Left hindlimb (tissue), 1 donor: ENCODE measurements at regions not wholly inside any gene's neighbourhood (a gene's known extent, or its start where the extent isn't known, plus 50 kb on each side); places are given as distances from the start of the nearest gene placed in this dataset.

Experiments used
- DNase-seq: peaks from one replicate; pipeline ENCODE4 v3.0.0-alpha.2; 2018

DNA sequence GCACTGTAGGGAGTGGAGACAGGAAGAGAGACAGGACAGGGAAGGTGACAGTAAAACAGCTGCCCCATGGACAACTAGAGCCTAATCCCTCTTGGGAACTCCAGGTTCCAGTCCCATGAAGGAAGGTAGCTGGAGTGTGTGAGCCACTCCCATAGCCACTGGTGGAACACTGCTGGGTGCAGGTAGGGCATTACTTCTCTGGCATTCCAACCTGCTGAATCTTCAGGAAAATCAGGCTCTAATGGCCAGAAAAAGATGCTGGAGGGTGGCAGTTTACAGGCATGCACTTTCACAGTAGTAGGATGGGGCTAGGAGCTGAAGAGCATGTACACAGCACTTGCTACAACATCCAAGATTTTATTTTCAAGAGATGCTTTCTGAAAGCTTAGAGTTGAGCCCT lies 259.4 kb downstream of the AUH start:
- no peak for DNase-seq

DNA sequence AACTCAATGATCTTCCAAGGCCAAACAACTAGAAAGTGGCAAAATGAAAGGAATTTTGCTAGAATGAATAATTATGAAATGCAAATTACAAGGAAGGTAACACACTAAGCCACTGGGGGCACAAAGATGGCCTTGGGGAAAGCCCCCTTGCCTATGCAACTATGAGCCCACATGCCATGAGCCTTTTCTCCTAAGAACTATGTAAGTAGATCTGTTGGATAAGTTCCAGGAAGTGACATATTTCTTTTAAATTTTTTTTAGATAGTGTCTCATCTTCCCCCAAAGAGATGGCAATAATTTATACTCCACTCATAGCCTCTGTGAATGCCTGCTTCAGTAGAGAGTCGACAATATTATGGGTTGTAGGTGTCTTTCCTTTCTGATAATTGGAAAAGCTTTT lies 257.8 kb downstream of the AUH start:
- no peak for DNase-seq

DNA sequence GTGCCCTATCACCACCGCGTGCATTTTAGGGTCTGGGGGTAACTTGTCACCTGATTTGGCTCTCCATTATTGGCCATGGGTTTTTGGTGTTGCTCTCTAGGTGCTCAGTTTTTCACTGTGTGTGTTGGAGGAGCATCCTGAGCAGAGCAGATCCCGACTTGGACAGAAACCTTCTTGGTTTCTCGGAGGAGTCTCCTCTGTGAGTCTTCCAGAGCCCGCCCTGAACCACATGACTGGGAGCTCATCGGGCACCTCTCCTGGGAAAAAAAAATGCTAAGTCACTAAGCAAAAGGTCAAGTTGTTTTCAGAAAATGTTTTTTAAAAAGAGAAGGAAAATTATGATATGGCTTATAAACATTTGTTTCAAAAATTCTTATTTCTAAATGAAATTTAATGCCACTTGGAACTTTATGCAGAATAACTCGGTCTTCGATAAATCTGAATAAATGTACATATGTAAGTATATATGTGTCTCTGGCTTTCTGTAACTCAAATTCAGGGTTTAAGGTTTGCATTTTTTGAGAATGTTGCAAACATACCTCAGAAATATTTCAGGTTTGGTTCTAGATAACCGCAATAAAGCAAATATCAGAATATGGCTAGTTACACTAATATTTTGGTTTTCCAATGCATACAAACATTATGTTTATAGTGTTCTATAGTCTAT lies 255.2 kb downstream of the AUH start:
- no peak for DNase-seq

DNA sequence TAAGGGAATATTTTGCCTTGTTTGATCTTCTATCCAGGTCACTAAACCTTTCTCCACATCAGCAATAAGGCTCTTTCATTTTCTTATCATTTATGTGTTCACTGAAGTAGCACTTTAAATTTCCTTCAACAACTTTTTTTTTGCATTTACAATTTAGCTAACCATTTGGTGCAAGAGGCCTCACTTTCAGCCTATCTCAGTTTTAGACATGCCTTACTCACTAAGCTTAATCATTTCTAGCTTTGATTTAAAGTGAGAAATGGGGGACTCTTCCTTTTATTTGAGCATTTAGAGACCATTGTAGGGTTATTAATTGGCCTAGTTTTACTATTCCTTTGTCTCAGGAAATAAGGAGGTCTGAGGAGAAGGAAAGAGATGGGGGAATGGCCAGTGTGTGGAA lies 250.5 kb downstream of the AUH start:
- no peak for DNase-seq

DNA sequence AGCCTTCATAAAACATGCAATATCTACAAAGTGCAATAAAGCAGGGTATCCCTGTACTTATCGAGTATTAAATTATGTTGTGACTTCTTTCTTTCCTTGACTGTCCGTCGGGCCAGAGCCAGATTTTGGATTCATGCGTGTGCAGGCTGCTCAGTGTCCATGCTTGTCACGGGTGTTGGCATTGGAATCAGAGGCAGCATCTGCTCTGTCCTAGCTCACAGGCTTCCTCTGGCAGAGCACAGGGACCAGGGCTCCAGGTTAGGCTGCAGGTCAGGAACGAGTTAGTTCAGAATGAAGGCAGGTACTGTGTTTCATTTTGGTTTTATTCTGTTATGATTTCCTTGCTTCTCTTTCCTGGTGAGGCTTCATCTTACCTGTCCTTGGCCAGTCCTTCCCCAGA lies 249.8 kb downstream of the AUH start:
- no peak for DNase-seq

DNA sequence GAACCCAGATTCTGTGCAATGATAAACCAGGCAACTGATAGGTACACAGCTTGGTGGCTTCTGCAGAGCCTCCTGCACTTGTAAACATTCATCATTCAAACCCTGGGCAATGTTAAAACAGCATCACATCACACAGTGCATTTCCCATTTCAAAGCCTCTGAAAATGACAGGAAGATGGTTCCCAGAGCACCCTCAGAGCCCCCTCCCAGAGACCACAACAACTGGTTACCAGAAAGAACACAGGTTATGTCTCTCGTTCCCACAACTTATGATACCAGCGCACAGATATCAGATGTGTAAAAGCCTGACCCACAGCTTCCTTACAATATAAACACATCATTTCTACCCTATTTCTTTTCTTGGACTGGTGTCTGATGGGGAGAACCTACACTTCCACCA lies 248.7 kb downstream of the AUH start:
- DNase-seq: no peak

DNA sequence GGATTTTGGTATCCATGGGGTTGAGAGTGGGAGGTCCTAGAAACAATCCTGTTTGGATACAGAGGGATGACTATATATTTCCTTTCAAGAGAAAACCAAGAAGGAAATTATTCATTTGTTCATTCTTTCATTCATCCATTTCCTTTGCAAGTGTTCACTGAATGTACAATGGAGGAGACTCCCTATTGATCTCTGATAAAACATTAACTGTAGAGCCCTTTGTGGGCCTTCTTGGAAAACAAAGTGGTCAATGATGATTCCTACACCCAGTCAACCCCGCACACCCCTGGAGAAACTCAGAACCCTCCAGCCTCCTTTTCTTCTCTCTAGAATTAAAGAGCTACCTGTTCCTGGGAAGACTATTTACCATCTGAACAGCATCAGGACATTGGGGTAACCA lies 247.3 kb downstream of the AUH start:
- DNase-seq: no peak

DNA sequence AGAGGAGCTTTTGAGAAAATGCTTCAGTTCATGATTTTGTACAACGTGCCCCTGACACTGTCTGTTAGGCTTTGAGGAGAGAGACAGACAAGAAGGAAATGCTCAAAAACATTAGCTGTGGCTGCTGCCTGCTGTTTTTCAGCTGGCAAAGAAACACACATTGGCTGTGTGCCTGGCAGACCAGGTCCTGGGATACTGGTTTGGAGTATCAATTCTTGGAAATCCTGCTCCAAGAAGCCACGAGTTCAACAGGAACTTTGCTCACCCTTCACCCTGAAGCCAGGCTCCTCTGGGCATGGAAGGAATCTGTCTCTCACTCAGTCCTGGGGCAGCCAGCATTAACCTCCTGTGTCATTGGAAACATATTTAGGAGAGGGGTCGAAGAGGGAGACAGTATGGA lies 245.5 kb downstream of the AUH start:
- no peak for DNase-seq

DNA sequence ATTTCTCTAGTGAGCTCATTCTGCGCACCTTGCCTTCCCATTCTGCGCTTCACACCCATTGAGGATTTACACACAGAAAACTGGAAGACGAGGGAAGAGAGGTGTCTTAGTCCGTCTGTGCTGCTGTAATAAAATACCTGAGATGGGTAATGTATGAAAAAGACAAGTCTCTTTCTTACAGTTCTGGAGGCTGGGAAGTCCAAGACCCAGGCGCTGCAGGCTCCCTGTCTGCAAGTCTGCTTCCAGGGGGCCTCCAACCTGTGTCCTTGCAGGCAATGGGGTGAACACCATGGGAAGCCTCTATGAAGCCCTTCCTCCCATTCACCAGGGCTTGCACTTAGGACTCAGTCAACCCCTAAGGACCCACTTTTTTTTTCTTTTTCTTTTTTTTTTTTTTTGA lies 245.0 kb downstream of the AUH start:
- DNase-seq: no peak

DNA sequence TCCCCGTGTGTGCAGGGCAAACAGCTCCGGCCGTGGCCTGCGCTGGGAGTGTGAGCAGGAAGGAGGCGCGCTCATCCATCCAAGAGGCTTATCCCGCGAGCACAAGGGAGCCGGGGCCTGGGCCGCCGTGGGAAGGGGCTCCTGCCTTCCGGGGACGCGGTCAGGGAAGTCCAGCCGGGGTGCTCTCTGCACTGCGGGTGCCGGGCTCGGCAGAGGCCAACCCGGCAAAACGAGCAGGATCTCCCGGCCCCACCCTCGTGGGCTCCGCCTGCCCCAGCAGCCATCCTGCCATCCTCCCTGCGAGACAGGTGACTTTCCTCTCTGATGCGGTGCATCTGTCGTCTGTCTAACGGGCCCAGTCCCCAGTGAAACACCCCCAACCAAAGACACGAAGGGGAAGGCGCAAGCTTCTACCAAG lies 244.2 kb downstream of the AUH start:
- no peak for DNase-seq

DNA sequence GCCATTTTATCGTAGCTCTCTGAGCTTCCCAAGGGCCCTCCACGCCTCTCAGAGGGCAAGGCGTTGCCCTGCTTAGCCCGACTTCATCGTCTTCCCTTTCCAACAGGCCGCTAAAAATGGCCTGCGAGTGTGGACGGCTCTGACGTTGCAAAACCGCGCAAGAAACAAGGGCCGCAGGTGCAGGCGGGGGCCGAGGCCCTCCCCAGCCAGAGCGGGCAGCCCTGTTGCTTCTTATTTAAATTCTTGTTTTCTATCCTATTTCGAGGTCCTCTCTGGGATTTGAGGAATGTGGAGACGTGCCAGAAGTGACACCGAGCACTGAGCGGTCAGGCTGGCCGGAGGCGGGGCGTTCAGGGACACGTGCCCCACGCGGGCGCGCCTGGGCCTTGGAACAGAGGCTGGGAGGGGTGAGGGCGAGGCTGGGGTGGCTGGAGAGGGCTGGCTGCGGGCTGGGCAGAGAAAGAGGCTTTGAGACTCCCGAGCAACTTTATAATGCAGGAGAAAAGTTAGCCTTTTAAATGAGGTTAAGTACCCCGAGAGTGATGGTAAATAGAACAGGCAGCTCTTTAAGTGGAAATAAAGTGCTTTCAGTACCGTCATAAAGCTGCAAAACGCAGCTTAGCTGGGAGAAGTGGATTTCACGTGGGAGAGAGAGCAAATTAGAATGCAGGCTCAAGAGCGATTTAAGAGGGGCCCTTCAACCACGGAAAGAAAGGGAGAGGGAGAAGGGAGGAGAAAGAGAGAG lies 243.6 kb downstream of the AUH start:
- DNase-seq: peak; percentile 87

DNA sequence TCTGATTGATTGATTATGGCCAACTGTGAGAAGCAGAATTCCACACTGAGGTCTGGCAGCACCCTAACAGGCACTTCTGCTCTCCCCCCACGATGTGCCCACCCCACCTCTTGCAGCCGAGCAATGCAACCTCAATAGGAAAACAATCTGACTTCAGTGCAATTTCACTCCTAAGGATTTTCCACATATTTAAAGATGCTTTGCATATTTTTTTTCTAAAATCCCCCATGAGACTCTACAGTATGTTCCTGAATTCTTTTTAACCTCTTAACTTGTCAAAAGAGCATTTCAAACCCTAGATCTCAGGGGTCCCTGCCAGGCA lies 243.1 kb downstream of the AUH start:
- DNase-seq: no peak

DNA sequence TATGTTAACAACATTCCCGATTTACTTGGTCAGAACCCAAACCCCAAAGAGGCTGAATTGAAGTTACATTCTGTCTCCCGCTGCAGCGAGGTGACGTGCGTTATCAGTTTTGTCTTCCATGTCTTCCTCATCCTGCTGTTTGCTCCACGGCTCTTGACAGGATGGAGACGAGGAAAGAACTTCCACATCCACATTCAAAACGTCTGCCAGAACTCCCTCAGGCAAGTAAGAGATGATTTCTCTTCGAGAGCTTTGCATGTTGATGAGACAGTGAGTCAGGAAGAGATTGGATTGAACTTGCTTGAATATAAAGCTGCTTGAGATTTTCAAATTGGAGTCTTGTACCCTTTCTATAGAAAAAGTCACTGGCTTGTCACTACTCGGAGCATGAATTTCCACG lies 242.6 kb downstream of the AUH start:
- DNase-seq: no peak

DNA sequence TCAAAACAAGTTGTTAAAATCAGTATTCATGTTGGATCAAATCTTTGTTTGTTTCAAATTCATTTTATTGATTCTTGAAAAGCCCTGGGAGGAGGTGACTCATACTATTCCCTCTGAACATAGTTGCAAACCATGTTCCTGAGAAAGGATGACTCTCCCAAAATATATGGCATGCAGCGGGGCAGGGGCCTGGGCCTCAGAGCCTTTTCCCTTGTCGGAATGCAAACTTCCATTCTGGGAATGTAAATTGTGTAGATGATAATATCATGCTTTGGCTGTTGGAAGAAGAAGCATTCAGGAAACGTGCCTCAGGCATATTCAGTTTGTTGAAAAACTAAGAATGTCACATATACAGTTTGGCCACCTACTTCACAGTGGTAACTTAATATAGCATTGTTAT lies 242.0 kb downstream of the AUH start:
- no peak for DNase-seq

DNA sequence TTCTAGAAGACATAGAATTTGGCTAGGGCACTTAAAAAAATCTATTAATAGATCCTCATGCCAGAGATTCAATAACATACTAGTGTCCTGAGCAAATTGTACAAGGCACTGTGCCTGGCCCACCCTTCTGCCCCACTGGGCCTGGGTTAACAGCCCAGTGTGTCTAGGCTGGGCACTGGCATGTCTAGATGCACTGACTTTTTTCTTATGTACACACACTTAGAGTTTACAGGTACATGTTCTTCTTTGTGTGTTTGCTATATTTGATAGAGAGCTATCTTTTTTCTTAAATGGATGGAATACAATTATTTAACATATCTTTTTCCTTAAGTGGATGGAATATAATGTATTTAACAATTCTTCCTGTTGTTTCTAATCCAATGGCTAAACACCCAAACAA lies 241.5 kb downstream of the AUH start:
- DNase-seq: no peak

DNA sequence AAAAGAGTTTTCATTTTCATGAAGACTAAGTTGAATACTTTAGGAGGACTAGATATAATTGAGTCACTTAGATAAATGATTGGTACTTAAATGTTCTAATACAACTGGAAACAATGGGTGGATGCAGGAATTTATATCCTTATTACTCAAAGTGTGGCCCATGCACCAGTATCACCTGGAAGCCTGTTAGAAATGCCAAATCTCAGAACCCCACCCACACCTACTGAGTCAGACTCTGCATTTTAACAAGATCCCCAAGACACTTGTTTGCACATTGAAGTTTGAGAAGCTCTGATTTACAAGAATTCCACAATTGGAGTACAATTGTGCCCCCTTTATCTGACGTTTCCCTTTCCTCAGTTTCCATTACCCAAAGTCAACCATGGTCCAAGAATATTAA lies 239.0 kb downstream of the AUH start:
- DNase-seq: no peak

DNA sequence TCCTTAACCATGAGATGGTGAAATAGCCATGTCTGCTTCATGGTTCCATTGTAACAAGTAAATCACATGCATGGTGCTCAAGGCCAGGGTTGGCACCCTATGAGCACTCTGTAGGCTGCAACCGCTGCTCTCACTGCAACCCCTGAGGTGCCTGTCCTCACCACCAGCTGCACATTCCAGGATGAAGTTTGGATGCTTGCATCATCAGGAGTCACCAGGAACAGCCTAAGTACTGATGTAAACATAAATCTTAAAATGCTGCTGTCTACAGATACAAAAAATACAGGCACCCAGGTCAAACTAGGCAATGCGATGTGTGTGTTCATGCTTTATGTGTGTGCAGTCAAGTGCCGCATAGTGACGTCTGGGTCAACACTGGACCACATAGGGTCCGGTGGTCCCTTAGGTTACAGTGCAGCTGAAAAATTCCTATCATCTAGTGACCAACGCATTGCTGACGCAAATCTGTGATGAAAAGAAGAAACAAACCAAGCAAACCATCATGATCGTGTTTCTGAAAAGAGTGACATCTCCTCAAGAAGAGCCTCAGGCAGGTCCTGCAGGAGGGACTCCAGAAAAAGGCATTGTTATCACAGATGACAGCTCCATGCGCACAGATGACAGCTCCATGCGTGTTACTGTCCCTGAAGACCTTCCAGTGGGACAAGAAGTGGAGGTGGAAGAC lies 234.8 kb downstream of the AUH start:
- DNase-seq: no peak

DNA sequence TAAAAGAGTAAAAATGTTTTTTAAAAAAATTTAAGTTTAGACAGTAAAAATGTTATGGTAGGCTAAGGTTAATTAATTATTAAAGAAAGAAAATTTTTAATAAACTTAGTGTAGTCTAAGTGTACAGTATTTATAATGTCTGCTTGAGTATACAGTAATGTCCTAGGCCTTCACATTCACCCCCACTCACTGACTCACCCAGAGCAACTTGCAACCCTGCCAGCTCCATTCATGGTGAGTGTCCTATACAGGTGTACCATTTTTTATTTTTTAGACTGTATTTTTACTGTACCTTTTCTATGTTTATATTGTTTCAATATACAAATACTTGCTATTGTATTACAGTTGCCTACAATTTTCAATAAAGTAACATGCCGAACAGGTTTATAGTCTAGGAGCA lies 234.1 kb downstream of the AUH start:
- DNase-seq: no peak

DNA sequence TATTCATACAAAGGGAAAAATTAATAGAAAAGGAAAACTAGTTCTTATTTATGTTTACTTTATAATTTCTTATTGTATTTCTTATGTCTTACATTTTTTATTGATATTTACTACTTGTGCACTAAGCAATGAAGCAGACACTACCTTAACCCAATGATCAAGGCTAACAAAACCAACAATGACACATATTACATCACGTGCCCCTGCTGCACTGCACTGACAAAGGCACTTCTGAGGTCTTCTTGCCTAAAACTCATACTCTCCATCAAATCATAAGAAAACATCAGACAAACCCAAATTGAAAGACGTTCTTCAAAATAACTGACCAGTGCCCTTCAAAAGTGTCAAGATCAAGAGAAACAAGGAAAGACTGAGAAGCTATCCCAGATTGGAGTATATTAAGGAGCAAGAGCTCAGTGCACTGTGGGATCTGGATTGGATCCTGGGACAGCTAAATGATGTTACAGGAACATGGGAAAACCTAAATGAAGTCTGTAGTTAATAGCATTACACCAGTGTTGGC lies 230.9 kb downstream of the AUH start:
- no peak for DNase-seq

DNA sequence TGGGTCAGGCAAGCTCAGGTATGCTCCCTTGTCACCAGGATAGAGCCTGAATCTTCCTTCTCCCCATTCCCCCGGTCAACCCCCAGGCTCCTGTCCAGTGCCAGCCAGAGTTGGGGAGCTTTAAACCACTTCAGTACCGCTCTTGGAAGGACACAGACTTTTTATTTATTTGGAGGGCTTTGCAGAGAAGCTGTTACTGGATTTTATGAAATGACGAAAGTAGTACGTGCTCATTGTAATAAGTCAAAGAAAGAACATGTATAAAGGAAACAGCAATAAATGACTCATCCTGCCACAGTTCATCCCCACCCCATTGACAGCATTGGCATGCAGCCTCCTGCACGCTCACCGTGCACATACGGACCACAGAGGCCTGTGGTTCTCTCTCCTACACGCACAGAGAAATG lies 230.3 kb downstream of the AUH start:
- DNase-seq: no peak

DNA sequence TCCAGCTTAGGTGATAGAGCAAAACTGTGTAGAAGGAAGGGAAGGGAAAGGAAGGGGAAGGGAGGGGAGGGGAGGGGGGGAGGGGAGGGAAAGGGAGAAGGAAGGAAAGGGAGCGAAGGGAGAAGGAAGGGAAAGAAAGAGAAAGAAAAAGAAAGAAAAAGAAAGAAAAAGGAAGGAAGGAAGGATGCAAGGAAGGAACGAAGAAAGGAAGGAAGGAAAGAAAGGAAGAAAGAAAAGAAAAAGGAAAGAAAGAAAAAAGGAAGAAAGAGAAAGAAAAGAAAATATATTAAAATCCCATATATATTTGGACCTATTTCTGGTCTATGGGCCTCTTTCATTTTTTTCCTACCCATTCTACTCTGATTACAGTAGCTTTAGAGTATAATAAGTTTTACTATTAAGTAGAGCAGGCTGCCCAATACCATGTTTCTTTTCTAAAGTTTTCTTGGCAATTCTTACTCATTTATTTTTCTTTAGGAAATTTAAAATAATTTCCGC lies 229.1 kb downstream of the AUH start:
- DNase-seq: no peak

DNA sequence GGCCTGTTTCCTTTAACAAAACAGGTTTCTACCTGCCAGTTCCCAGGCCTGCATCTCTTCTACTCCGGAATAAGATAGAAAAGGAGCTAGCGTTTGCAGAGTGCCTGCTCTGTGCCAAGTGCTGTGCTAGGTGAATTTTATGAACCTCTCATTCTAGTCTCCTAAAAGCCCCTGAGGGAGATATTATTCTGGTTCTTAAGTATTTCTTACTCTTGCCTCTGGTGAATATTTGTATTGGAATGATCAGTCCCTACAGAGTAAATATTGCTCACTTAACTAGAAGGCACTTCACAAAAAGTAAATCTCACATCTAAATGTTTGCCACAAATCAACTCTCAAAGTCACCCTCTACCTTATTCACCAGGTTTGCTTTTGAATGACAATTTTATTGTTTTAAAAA lies 227.1 kb downstream of the AUH start:
- DNase-seq: no peak

DNA sequence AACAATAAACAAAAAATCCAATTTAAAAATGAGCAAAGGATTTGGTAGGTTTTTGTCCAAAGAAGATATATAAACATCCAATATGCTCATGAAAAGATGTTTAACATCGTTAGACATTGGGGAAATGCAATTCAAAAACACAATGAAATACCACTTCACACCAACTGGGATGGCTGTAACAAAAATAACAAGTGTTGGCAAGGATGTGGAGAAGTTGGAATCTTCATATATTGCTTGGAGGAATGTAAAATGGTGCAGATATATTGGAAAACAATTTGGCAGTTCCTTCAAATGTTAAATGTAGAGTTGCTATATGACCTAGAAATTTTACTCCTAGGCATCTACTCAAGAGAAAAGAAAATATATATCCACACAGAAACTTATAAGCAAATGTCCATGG lies 224.3 kb downstream of the AUH start:
- no peak for DNase-seq

DNA sequence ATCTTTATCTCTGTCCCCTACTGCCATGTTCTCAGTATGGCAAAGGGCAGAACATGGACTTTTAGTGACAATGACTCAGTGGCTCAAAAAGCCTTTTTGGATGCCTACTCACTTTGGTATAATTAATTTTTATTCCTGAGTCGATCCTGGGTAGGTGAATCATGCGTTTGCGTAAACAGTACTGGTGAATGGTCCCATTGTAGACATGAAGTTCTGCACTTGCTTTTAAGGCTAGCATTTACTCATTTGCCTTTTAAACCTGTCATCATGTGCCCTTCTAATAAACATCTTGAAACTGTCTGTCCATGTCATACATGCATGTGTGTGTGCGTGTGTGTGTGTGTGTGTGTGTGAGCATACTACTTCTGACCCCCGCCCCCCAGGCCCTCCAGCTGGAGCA lies 223.0 kb downstream of the AUH start:
- no peak for DNase-seq
